ENCODE measurements at regions not wholly inside any gene's neighbourhood (a gene's known extent, or its start where the extent isn't known, plus 50 kb on each side); places are given as distances from the start of the nearest gene placed in this dataset.

GRCh38 chr15:39285071-39285470 is 295.8 kb upstream of the THBS1 start:
- Mint-ChIP-seq H3K4me1 (ENCODE audit: low read depth) (no peaks in the 10 kb centered on the region), H3K27me3 (peaks cover 36% of the 10 kb centered on the region), H3K9me3 (peaks cover 2% of the 10 kb centered on the region), H3K36me3 (ENCODE audit: low read depth) (no peaks in the 10 kb centered on the region), H3K27ac (no peak overlapping the region), H3K4me3 (no peak overlapping the region)
- no peak for DNase-seq

DNA sequence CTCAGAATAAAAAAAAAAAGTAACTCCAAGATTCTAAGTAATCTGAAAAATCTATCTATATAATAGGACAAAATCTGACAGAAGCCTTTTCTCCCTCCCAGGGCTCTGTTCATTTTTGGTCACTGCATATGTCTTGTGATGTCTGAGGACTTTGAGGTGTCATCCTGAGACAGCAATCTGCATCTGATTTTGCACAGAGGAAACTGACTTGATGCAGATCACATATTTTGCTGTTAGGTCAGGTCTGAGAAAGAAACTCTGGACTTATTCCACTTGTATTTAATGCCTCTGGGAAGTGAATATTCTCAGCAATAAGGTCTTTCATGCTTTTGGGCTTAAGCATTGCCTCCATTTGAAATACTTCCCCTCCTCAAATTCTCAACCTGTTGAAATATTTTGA is 295.2 kb upstream of the THBS1 start:
- Mint-ChIP-seq H3K4me1 (ENCODE audit: low read depth) (no peaks in the 10 kb centered on the region), H3K9me3 (peaks cover 2% of the 10 kb centered on the region), H3K27ac (no peak overlapping the region), H3K27me3 (peaks cover 36% of the 10 kb centered on the region), H3K36me3 (ENCODE audit: low read depth) (no peaks in the 10 kb centered on the region), H3K4me3 (no peak overlapping the region)
- DNase-seq, result no peak

GRCh38 chr15:39286706-39287105 is 294.2 kb upstream of the THBS1 start:
- H3K9me3 Mint-ChIP-seq, result peaks cover 2% of the 10 kb centered on the region
- no peaks in the 10 kb centered on the region for H3K36me3 Mint-ChIP-seq (ENCODE audit: low read depth)
- H3K4me3 Mint-ChIP-seq, result no peak overlapping the region
- H3K4me1 Mint-ChIP-seq (ENCODE audit: low read depth), result no peaks in the 10 kb centered on the region
- H3K27me3 Mint-ChIP-seq, result peaks cover 40% of the 10 kb centered on the region
- no peak overlapping the region for H3K27ac Mint-ChIP-seq
- no peak for DNase-seq

- H3K9me3 Mint-ChIP-seq, result peaks cover 3% of the 10 kb centered on the region
- H3K27ac Mint-ChIP-seq, result no peak overlapping the region
- no peaks in the 10 kb centered on the region for H3K4me1 Mint-ChIP-seq (ENCODE audit: low read depth)
- peaks cover 42% of the 10 kb centered on the region for H3K27me3 Mint-ChIP-seq
- H3K36me3 Mint-ChIP-seq (ENCODE audit: low read depth), result no peaks in the 10 kb centered on the region
- no peak overlapping the region for H3K4me3 Mint-ChIP-seq
- no peak for DNase-seq
Measured at GRCh38 chr15:39287322-39288195, 293.3 kb upstream of the THBS1 start.

- Mint-ChIP-seq H3K27ac (no peak overlapping the region), H3K27me3 (peaks cover 49% of the 10 kb centered on the region), H3K4me1 (ENCODE audit: low read depth) (no peaks in the 10 kb centered on the region), H3K9me3 (peaks cover 3% of the 10 kb centered on the region), H3K36me3 (ENCODE audit: low read depth) (no peaks in the 10 kb centered on the region), H3K4me3 (no peak overlapping the region)
- DNase-seq, result no peak
Measured at GRCh38 chr15:39290711-39291435, 290.0 kb upstream of the THBS1 start.

DNA sequence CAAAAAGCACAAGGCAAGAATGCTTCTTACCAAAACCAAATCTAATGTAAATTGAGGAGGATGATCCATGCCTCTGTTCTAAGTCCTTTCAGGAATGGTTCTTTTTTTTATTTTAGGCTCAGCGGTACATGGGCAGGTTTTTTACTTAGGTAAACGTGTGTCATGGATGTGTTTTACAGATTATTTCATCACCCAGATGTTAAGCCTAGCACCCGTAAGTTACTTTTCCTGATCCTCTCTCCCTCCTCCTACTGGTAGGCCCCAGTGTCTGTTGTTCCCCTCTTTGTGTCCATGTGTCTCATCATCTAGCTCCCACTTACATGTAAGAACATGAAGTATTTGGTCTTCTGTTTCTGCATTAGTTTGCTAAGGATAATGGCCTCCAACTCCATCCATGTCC is 289.2 kb upstream of the THBS1 start:
- Mint-ChIP-seq H3K4me1 (ENCODE audit: low read depth) (no peaks in the 10 kb centered on the region), H3K27ac (no peak overlapping the region), H3K36me3 (ENCODE audit: low read depth) (no peaks in the 10 kb centered on the region), H3K4me3 (no peak overlapping the region), H3K27me3 (peaks cover 48% of the 10 kb centered on the region), H3K9me3 (peaks cover 3% of the 10 kb centered on the region)
- no peak for DNase-seq

- no peak overlapping the region for H3K27ac Mint-ChIP-seq
- H3K4me3 Mint-ChIP-seq, result no peak overlapping the region
- peaks cover under 1% of the 10 kb centered on the region for H3K9me3 Mint-ChIP-seq
- H3K36me3 Mint-ChIP-seq (ENCODE audit: low read depth), result no peaks in the 10 kb centered on the region
- no peaks in the 10 kb centered on the region for H3K4me1 Mint-ChIP-seq (ENCODE audit: low read depth)
- DNase-seq, result no peak
- peaks cover 37% of the 10 kb centered on the region for H3K27me3 Mint-ChIP-seq
Measured at GRCh38 chr15:39296955-39297354, 283.9 kb upstream of the THBS1 start.

GRCh38 chr15:39298271-39298962 is 282.5 kb upstream of the THBS1 start:
- no peak for DNase-seq
- Mint-ChIP-seq H3K27ac (no peak overlapping the region), H3K27me3 (peaks cover 34% of the 10 kb centered on the region), H3K4me1 (ENCODE audit: low read depth) (no peaks in the 10 kb centered on the region), H3K4me3 (no peak overlapping the region), H3K36me3 (ENCODE audit: low read depth) (no peaks in the 10 kb centered on the region), H3K9me3 (no peaks in the 10 kb centered on the region)

GRCh38 chr15:39299486-39300267 is 281.2 kb upstream of the THBS1 start:
- no peak for DNase-seq
- Mint-ChIP-seq H3K9me3 (no peaks in the 10 kb centered on the region), H3K4me1 (ENCODE audit: low read depth) (no peaks in the 10 kb centered on the region), H3K27me3 (peaks cover 25% of the 10 kb centered on the region), H3K36me3 (ENCODE audit: low read depth) (no peaks in the 10 kb centered on the region), H3K27ac (no peak overlapping the region), H3K4me3 (no peak overlapping the region)

- Mint-ChIP-seq H3K36me3 (ENCODE audit: low read depth) (no peaks in the 10 kb centered on the region), H3K9me3 (no peaks in the 10 kb centered on the region), H3K4me3 (no peak overlapping the region), H3K4me1 (ENCODE audit: low read depth) (no peaks in the 10 kb centered on the region), H3K27ac (no peak overlapping the region), H3K27me3 (peaks cover 28% of the 10 kb centered on the region)
- DNase-seq, result no peak
Measured at GRCh38 chr15:39300451-39301153, 280.3 kb upstream of the THBS1 start.

GRCh38 chr15:39301589-39301999 is 279.3 kb upstream of the THBS1 start:
- no peak for DNase-seq
- Mint-ChIP-seq H3K27me3 (peaks cover 27% of the 10 kb centered on the region), H3K27ac (no peak overlapping the region)

GRCh38 chr15:39302936-39303335 is 277.9 kb upstream of the THBS1 start:
- H3K4me1 Mint-ChIP-seq (ENCODE audit: low read depth), result no peaks in the 10 kb centered on the region
- H3K27me3 Mint-ChIP-seq, result peaks cover 28% of the 10 kb centered on the region
- no peaks in the 10 kb centered on the region for H3K9me3 Mint-ChIP-seq
- no peaks in the 10 kb centered on the region for H3K36me3 Mint-ChIP-seq (ENCODE audit: low read depth)
- no peak for DNase-seq
- H3K4me3 Mint-ChIP-seq, result no peak overlapping the region
- no peak overlapping the region for H3K27ac Mint-ChIP-seq

More at GRCh38 chr15:39301589-39301999, 279.3 kb upstream of the THBS1 start:
- no peaks in the 10 kb centered on the region for H3K4me1 Mint-ChIP-seq (ENCODE audit: low read depth)
- H3K4me3 Mint-ChIP-seq, result no peak overlapping the region
- no peaks in the 10 kb centered on the region for H3K9me3 Mint-ChIP-seq
- H3K36me3 Mint-ChIP-seq (ENCODE audit: low read depth), result no peaks in the 10 kb centered on the region

- no peak overlapping the region for H3K4me3 Mint-ChIP-seq
- no peak for DNase-seq
- no peaks in the 10 kb centered on the region for H3K4me1 Mint-ChIP-seq (ENCODE audit: low read depth)
- H3K27ac Mint-ChIP-seq, result no peak overlapping the region
- no peaks in the 10 kb centered on the region for H3K36me3 Mint-ChIP-seq (ENCODE audit: low read depth)
- H3K9me3 Mint-ChIP-seq, result no peaks in the 10 kb centered on the region
- H3K27me3 Mint-ChIP-seq, result peaks cover 32% of the 10 kb centered on the region
Measured at GRCh38 chr15:39304201-39304841, 276.6 kb upstream of the THBS1 start.
